SK-N-MC (cell line): ENCODE measurements at regions not wholly inside any gene's neighbourhood (a gene's known extent, or its start where the extent isn't known, plus 50 kb on each side); places are given as distances from the start of the nearest gene placed in this dataset.

Source experiments
- FOXP2 ChIP-seq: optimal IDR thresholded peaks from 2 replicates; pipeline ENCODE3; 2011; ENCODE audit warnings: mild to moderate bottlenecking, moderate library complexity; ENCODE audit not compliant: insufficient read depth; ENCODE audit errors: extremely low read length, control extremely low read depth
- POLR2AphosphoS5 ChIP-seq: IDR thresholded peaks from 2 replicates; pipeline ENCODE4 v1.6.1; 2012; ENCODE audit warnings: mild to moderate bottlenecking, low read depth, low read length, borderline replicate concordance

DNA sequence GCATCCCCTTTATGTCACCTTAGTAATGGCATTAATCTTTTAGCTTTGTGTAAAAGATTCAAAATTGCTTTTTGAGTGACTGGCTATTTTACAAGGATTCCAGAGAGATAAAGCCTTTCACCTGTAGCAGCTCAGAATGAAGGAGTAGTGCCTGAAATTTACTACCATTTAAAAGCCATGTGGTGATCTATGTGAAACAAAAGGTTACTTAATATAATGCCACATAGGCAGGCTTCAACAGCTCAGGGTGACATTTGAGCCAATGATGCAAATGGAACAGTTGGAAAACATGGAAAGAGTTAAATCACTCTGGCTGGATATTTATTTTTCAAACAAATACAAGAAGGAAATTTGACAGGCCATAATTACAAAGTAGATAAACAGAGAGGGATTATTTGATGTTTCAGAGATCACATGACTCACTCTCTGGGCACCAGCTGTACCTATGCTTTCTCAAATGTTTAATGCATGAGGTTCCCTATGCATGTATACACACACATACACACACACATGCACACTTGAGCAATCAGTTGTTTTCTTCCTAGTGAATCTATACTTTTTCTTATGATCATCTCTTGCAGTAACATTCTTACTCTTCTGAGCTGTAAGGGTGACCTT is 171.5 kb downstream of the ZMAT3 start:
- TF ChIP-seq POLR2AphosphoS5 (no peak), FOXP2 (no peak)
